Breast epithelium (tissue), 3 donors: ENCODE measurements at regions not wholly inside any gene's neighbourhood (a gene's known extent, or its start where the extent isn't known, plus 50 kb on each side); places are given as distances from the start of the nearest gene placed in this dataset.

Source experiments
- POLR2AphosphoS5 ChIP-seq, 3 donors: sonication (generic); formaldehyde crosslinking; IDR thresholded peaks; one replicate each; pipeline ENCODE4 v1.6.1; 2017; ENCODE audit warnings: antibody characterized with exemption in 3 of 3
- TF ChIP-seq, protein P1 (sequence below), 3 donors: fragments of 450-650 bp; IDR thresholded peaks; one replicate each; pipeline ENCODE4 v1.5.1; 2016 to 2017; ENCODE audit warnings: antibody characterized with exemption in 3 of 3, mild to moderate bottlenecking in 3 of 3, moderate library complexity in 3 of 3

DNA sequence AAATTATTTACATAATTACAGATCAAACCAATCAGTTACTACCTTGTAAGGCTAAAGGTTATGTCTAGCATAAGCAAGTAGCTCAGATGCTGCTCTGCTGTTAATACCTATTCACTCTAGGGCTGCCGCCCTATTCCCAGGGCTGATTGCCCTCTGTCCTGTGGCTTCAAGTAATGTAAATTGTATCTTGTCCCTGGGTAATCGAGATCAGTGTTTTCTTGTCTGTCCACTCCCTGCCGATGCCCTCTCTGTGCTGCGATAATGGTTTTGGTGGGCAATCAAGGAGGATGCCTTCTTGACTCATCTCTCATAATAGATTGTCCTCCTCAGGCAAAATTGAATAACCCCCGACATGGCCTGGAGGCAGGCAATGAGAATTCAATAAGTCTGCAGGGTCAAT is 641.0 kb upstream of the PITX2 start:
- TF ChIP-seq, protein P1, sequence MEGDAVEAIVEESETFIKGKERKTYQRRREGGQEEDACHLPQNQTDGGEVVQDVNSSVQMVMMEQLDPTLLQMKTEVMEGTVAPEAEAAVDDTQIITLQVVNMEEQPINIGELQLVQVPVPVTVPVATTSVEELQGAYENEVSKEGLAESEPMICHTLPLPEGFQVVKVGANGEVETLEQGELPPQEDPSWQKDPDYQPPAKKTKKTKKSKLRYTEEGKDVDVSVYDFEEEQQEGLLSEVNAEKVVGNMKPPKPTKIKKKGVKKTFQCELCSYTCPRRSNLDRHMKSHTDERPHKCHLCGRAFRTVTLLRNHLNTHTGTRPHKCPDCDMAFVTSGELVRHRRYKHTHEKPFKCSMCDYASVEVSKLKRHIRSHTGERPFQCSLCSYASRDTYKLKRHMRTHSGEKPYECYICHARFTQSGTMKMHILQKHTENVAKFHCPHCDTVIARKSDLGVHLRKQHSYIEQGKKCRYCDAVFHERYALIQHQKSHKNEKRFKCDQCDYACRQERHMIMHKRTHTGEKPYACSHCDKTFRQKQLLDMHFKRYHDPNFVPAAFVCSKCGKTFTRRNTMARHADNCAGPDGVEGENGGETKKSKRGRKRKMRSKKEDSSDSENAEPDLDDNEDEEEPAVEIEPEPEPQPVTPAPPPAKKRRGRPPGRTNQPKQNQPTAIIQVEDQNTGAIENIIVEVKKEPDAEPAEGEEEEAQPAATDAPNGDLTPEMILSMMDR (IDR thresholded peaks at IDR 0.05), result no peak
- TF ChIP-seq POLR2AphosphoS5 (IDR thresholded peaks at IDR 0.05), result no peak
